ENCODE measurements at regions not wholly inside any gene's neighbourhood (a gene's known extent, or its start where the extent isn't known, plus 50 kb on each side); places are given as distances from the start of the nearest gene placed in this dataset.
A peak's percentile ranks its signal among the peaks of the same experiment; 100 is the strongest.

GRCh38 chr16:52617591-52617990 lies 70.6 kb upstream of the TOX3 start:
- Histone ChIP-seq H3K27ac (no peak overlapping the region), H3K9me3 (no peaks in the 10 kb centered on the region), H3K4me2 (no peak overlapping the region), H3K4me1 (peaks cover 3% of the 10 kb centered on the region; the same call in 2 of the 3 replicates), H3K4me3 (no peak overlapping the region)
- ATAC-seq (no peak), FAIRE-seq (no peak), DNase-seq (ENCODE audit: low read depth in 1 of 2, low spot score in 1 of 2) (no peak)
- TF ChIP-seq ZNF302 (CRISPR knock-in tag; IDR thresholded peaks at IDR 0.05) (no peak), EP300 (IDR thresholded peaks at IDR 0.05) (no peak), REST (IDR thresholded peaks at IDR 0.05) (no peak)
- ChIA-PET POLR2A (no interaction called here), CTCF (no interaction called here)
- WGBS (ENCODE audit: missing lambda C conversion rate), result 61% methylated on average over 3 of the region's 3 CpGs

- no peak for FAIRE-seq
- 84% methylated on average over 2 of the region's 2 CpGs for WGBS (ENCODE audit: missing lambda C conversion rate)
- ChIA-PET POLR2A (no interaction called here), CTCF (no interaction called here)
- H3K4me3 ChIP-seq, result no peak overlapping the region
- peaks cover 21% of the 10 kb centered on the region for H3K4me1 ChIP-seq
- H3K27ac ChIP-seq, result no peak overlapping the region
- no peaks in the 10 kb centered on the region for H3K9me3 ChIP-seq
- no peak overlapping the region for H3K4me2 ChIP-seq
- DNase-seq (ENCODE audit: low read depth in 1 of 2, low spot score in 1 of 2), result no peak
- TF ChIP-seq KDM5A (IDR thresholded peaks at IDR 0.05) (no peak), REST (IDR thresholded peaks at IDR 0.05) (no peak), CTCF (IDR thresholded peaks at IDR 0.05) (no peak)
- no peak for ATAC-seq
Measured at GRCh38 chr16:52613508-52613907, 66.6 kb upstream of the TOX3 start.

- ChIA-PET CTCF (no interaction called here), POLR2A (no interaction called here)
- WGBS (ENCODE audit: missing lambda C conversion rate), result 8% methylated on average over 9 of the region's 9 CpGs
- no peaks in the 10 kb centered on the region for H3K9me3 ChIP-seq
- DNase-seq (ENCODE audit: low read depth in 1 of 2, low spot score in 1 of 2) (peak; percentile 18 to 72), ATAC-seq (peak; percentile 68 to 85), FAIRE-seq (peak; percentile 46)
- H3K27ac ChIP-seq, result peak overlapping the region; percentile 21 to 63; a peak in 5 of 6 replicates
- H3K4me1 ChIP-seq, result peaks cover 21% of the 10 kb centered on the region
- no peak overlapping the region for H3K4me3 ChIP-seq
- peak overlapping the region; percentile 63 for H3K4me2 ChIP-seq
- TF ChIP-seq MAZ (IDR thresholded peaks at IDR 0.05; ENCODE audit: borderline replicate concordance, low read depth, low read length) (no peak), JUNB (IDR thresholded peaks at IDR 0.05) (peak; percentile 26; the same call in 1 of the 2 replicates), CEBPB (IDR thresholded peaks at IDR 0.05) (no peak), ZFP36 (IDR thresholded peaks at IDR 0.05; ENCODE audit: borderline replicate concordance, partially characterized antibody) (no peak), MAX (IDR thresholded peaks at IDR 0.05) (peak; percentile 31; the same call in 1 of the 2 replicates), RARB (CRISPR knock-in tag; IDR thresholded peaks at IDR 0.05) (no peak), BHLHE40 (IDR thresholded peaks at IDR 0.05; ENCODE audit: low read depth, low read length) (no peak), EHMT2 (IDR thresholded peaks at IDR 0.05; ENCODE audit: low read depth) (no peak), RFX5 (IDR thresholded peaks at IDR 0.05) (no peak), PBX3 (IDR thresholded peaks at IDR 0.05) (no peak), CBX8 (IDR thresholded peaks at IDR 0.05) (no peak), FOXS1 (CRISPR knock-in tag; IDR thresholded peaks at IDR 0.05) (no peak), CHD4 (IDR thresholded peaks at IDR 0.05; ENCODE audit: borderline replicate concordance) (no peak), MAFK (IDR thresholded peaks at IDR 0.05; ENCODE audit: partially characterized antibody) (no peak), RNF2 (IDR thresholded peaks at IDR 0.05; ENCODE audit: borderline replicate concordance, low read depth) (no peak), MYC (IDR thresholded peaks at IDR 0.05; ENCODE audit: borderline replicate concordance, low read length) (no peak)
Measured at GRCh38 chr16:52611817-52612673, 65.1 kb upstream of the TOX3 start.

All from A549 (cell line).